SK-N-SH (cell line): ENCODE measurements at regions not wholly inside any gene's neighbourhood (a gene's known extent, or its start where the extent isn't known, plus 50 kb on each side); places are given as distances from the start of the nearest gene placed in this dataset.

Experiments used
- CTCF ChIP-seq: fragments of 200-600 bp; sonication (generic); IDR thresholded peaks from 2 replicates; pipeline ENCODE4 v1.6.1; 2017; ENCODE audit warnings: antibody characterized with exemption, mild to moderate bottlenecking, moderate library complexity
- FOSL2 ChIP-seq: IDR thresholded peaks from 2 replicates; pipeline ENCODE4 v1.4.0; 2012; ENCODE audit warnings: low read depth, mild to moderate bottlenecking, moderate library complexity, borderline replicate concordance
- IRF3 ChIP-seq: fragments of 150-350 bp; IDR thresholded peaks from 2 replicates; pipeline ENCODE4 v1.6.1; 2016; ENCODE audit warnings: mild to moderate bottlenecking, low read depth, low read length
- PBX3 ChIP-seq: IDR thresholded peaks from 2 replicates; pipeline ENCODE4; 2012
- TCF12 ChIP-seq: IDR thresholded peaks from 2 replicates; pipeline ENCODE4 v1.4.0; 2012
- USF1 ChIP-seq: IDR thresholded peaks from 2 replicates; pipeline ENCODE4 v1.4.0; 2012; ENCODE audit warnings: low read depth, borderline replicate concordance
- TF ChIP-seq, protein P1 (sequence below): fragments of 150-350 bp; IDR thresholded peaks from 2 replicates; pipeline ENCODE4 v1.6.1; 2017; ENCODE audit warnings: antibody characterized with exemption, low read length, low read depth, borderline replicate concordance
- TF ChIP-seq, protein P2 (sequence below): IDR thresholded peaks from 2 replicates; pipeline ENCODE4 v1.6.1; 2012; ENCODE audit warnings: mild to moderate bottlenecking, low read depth, low read length, moderate library complexity

DNA sequence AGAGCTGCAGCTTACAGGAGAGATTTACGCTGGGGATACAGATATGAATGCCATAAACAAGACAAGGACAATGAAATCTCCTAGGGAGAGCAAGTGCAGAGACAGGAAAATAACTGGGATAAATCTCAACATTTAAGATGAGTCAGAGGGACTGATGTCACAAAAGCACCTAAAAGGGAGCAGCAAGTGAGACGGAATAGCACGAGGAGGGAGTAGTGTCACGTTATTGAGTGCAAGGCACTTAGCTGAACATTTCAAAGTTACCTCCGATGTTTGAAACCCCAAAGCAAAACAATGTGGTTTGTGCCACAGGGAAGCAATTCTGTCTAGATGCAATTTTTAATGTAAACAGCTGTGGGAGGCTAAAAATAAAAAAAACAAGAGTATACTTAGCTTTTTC, 1131.7 kb upstream of the EYS start:
- TF ChIP-seq CTCF (no peak), USF1 (no peak), TCF12 (no peak), PBX3 (no peak), IRF3 (no peak), FOSL2 (no peak)
- TF ChIP-seq, protein P1, sequence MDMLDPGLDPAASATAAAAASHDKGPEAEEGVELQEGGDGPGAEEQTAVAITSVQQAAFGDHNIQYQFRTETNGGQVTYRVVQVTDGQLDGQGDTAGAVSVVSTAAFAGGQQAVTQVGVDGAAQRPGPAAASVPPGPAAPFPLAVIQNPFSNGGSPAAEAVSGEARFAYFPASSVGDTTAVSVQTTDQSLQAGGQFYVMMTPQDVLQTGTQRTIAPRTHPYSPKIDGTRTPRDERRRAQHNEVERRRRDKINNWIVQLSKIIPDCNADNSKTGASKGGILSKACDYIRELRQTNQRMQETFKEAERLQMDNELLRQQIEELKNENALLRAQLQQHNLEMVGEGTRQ: no peak
- TF ChIP-seq, protein P2, sequence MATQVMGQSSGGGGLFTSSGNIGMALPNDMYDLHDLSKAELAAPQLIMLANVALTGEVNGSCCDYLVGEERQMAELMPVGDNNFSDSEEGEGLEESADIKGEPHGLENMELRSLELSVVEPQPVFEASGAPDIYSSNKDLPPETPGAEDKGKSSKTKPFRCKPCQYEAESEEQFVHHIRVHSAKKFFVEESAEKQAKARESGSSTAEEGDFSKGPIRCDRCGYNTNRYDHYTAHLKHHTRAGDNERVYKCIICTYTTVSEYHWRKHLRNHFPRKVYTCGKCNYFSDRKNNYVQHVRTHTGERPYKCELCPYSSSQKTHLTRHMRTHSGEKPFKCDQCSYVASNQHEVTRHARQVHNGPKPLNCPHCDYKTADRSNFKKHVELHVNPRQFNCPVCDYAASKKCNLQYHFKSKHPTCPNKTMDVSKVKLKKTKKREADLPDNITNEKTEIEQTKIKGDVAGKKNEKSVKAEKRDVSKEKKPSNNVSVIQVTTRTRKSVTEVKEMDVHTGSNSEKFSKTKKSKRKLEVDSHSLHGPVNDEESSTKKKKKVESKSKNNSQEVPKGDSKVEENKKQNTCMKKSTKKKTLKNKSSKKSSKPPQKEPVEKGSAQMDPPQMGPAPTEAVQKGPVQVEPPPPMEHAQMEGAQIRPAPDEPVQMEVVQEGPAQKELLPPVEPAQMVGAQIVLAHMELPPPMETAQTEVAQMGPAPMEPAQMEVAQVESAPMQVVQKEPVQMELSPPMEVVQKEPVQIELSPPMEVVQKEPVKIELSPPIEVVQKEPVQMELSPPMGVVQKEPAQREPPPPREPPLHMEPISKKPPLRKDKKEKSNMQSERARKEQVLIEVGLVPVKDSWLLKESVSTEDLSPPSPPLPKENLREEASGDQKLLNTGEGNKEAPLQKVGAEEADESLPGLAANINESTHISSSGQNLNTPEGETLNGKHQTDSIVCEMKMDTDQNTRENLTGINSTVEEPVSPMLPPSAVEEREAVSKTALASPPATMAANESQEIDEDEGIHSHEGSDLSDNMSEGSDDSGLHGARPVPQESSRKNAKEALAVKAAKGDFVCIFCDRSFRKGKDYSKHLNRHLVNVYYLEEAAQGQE: no peak
